ENCODE measurements at regions not wholly inside any gene's neighbourhood (a gene's known extent, or its start where the extent isn't known, plus 50 kb on each side); places are given as distances from the start of the nearest gene placed in this dataset.

DNA sequence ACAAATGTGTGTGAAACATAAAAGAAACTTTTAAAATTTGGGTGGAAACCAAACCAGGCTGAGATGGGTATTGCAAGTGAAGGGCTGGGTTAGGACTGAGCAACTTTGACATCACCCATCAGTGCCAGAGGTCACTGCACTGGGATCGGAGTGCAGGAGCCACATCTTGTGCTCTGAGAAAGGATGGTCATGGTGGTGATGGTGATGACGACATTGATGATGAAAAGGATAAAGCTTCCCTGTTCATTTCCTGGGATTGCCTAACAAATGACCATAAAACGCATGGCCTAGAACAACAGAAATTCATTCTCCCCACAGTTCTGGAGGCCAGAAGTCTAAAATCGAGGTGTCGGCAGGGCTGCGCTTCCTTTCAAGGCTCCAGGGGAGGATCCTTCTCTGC is 324.0 kb downstream of the MAF start:
- intact Hi-C loops (cut with DNase I), result no loop called here
- no peak for TF ChIP-seq POLR2A (IDR thresholded peaks at IDR 0.05)
- TF ChIP-seq, protein P1, sequence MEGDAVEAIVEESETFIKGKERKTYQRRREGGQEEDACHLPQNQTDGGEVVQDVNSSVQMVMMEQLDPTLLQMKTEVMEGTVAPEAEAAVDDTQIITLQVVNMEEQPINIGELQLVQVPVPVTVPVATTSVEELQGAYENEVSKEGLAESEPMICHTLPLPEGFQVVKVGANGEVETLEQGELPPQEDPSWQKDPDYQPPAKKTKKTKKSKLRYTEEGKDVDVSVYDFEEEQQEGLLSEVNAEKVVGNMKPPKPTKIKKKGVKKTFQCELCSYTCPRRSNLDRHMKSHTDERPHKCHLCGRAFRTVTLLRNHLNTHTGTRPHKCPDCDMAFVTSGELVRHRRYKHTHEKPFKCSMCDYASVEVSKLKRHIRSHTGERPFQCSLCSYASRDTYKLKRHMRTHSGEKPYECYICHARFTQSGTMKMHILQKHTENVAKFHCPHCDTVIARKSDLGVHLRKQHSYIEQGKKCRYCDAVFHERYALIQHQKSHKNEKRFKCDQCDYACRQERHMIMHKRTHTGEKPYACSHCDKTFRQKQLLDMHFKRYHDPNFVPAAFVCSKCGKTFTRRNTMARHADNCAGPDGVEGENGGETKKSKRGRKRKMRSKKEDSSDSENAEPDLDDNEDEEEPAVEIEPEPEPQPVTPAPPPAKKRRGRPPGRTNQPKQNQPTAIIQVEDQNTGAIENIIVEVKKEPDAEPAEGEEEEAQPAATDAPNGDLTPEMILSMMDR (IDR thresholded peaks at IDR 0.05), result no peak
- ATAC-seq, result no peak

DNA sequence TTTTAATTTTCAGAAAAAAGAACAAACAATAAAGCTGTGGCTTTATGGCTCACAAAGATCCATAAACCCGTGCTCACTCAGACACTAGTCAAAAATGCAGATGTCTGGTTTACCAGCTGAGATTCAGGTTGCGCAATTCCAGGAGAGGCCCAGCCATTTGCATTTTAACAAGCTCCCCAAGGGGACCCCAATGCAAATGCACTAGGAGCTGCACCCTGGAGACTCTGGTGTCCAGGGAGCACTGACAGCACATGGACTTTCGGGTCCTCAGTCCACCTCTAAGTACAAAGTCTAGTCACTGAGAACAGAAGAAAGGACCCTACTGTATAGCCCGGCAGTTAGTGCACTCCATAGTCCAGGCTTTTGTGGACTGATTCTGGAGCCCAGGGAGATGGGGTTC is 326.3 kb downstream of the MAF start:
- H3K4me1 ChIP-seq, result no peaks in the 10 kb centered on the region
- WGBS (ENCODE audit: insufficient coverage, low coverage, low lambda C conversion rate, missing lambda C conversion rate), result 100% methylated on average over 3 of the region's 4 CpGs

More for the DNA sequence above, 324.0 kb downstream of the MAF start:
- no peaks in the 10 kb centered on the region for H3K36me3 ChIP-seq
- H3K4me3 ChIP-seq, result no peak overlapping the region
- DNase-seq, result no peak
- H3K9me3 ChIP-seq, result no peaks in the 10 kb centered on the region
- no peak overlapping the region for H3K27ac ChIP-seq
- H3K4me1 ChIP-seq, result no peaks in the 10 kb centered on the region
- 72% methylated on average over 2 of the region's 6 CpGs for WGBS (ENCODE audit: insufficient coverage, low coverage, low lambda C conversion rate, missing lambda C conversion rate)
- no peaks in the 10 kb centered on the region for H3K27me3 ChIP-seq

GRCh38 chr16:79272141-79272577 is 328.4 kb downstream of the MAF start:
- no peaks in the 10 kb centered on the region for H3K9me3 ChIP-seq
- H3K27ac ChIP-seq, result no peak overlapping the region
- H3K4me1 ChIP-seq, result no peaks in the 10 kb centered on the region
- TF ChIP-seq, protein P1 (IDR thresholded peaks at IDR 0.05), result no peak
- TF ChIP-seq POLR2A (IDR thresholded peaks at IDR 0.05), result no peak
- intact Hi-C loops (cut with DNase I), result no loop called here
- DNase-seq (no peak), ATAC-seq (peak in 2 of 4 donors; percentile 28 to 39)
- WGBS (ENCODE audit: insufficient coverage, low coverage, low lambda C conversion rate, missing lambda C conversion rate), result 60% methylated on average over 2 of the region's 19 CpGs
- H3K36me3 ChIP-seq, result no peaks in the 10 kb centered on the region
- H3K4me3 ChIP-seq, result no peak overlapping the region
- no peaks in the 10 kb centered on the region for H3K27me3 ChIP-seq

More for the DNA sequence above, 326.3 kb downstream of the MAF start:
- H3K4me3 ChIP-seq, result no peak overlapping the region
- DNase-seq (no peak), ATAC-seq (no peak)
- no peaks in the 10 kb centered on the region for H3K27me3 ChIP-seq
- intact Hi-C loops (cut with DNase I), result no loop called here
- H3K9me3 ChIP-seq, result no peaks in the 10 kb centered on the region
- no peaks in the 10 kb centered on the region for H3K36me3 ChIP-seq
- no peak for TF ChIP-seq POLR2A (IDR thresholded peaks at IDR 0.05)
- TF ChIP-seq, protein P1 (IDR thresholded peaks at IDR 0.05), result no peak
- H3K27ac ChIP-seq, result no peak overlapping the region

DNA sequence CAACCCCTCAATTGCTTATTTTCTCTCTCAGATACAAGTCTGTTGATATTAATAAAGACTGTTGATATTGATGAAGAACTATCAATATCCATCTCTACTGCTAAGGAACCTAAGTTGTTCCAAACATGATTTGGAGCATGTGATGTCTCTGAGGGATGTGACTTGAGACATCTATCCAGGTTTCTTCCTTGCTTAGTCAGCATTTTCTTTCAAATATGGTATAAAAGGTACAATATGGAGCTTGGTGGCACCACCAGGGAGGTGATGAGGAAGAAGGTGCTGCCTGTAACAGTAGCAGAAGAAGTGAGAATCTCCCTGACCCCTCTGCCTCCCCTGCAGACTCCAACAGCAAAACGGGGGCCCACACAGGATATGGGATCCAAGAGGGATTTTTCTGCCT is 329.0 kb downstream of the MAF start:
- Histone ChIP-seq H3K4me1 (no peaks in the 10 kb centered on the region), H3K9me3 (no peaks in the 10 kb centered on the region), H3K27ac (no peak overlapping the region), H3K27me3 (no peaks in the 10 kb centered on the region), H3K36me3 (no peaks in the 10 kb centered on the region), H3K4me3 (no peak overlapping the region)
- DNase-seq (no peak), ATAC-seq (no peak)
- TF ChIP-seq, protein P1 (IDR thresholded peaks at IDR 0.05), result no peak
- no peak for TF ChIP-seq POLR2A (IDR thresholded peaks at IDR 0.05)
- WGBS (ENCODE audit: insufficient coverage, low coverage, low lambda C conversion rate, missing lambda C conversion rate), result 0% methylated on average over 1 of the region's 1 CpG
- intact Hi-C loops (cut with DNase I), result no loop called here

DNA sequence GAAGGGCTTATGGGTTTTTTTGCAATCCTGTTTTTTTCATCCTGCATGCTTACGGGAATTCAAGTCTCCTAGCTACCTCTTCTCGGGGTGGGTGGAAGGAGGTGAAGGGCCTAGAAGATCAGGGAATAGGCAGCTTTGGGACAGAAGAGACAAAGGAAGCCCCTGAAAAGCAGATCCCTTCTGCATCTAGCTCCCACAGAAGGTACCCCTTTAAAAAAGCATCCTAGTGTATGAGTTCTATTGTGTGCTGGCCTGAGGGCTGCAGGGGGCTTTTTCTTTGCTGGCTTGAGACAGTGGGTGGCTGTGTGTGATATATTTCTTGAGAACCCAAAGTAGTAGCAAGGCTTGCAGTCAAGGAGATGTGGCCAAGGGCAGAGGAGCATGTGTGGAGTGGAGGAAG is 330.5 kb downstream of the MAF start:
- Histone ChIP-seq H3K36me3 (no peaks in the 10 kb centered on the region), H3K4me1 (no peaks in the 10 kb centered on the region), H3K9me3 (no peaks in the 10 kb centered on the region), H3K4me3 (no peak overlapping the region), H3K27ac (no peak overlapping the region), H3K27me3 (no peaks in the 10 kb centered on the region)
- 83% methylated on average over 2 of the region's 2 CpGs for WGBS (ENCODE audit: insufficient coverage, low coverage, low lambda C conversion rate, missing lambda C conversion rate)
- TF ChIP-seq, protein P1 (IDR thresholded peaks at IDR 0.05), result no peak
- TF ChIP-seq POLR2A (IDR thresholded peaks at IDR 0.05), result no peak
- DNase-seq, result no peak
- intact Hi-C loops (cut with DNase I), result no loop called here
- ATAC-seq, result no peak
